A549 (cell line): ENCODE measurements at regions not wholly inside any gene's neighbourhood (a gene's known extent, or its start where the extent isn't known, plus 50 kb on each side); places are given as distances from the start of the nearest gene placed in this dataset.

Source experiments
- BCL3 ChIP-seq: fragments of >200 bp; sonication (Bioruptor Twin); formaldehyde crosslinking; IDR thresholded peaks from 3 replicates; pipeline ENCODE4 v1.6.1; 2016
- CTCF ChIP-seq: fragments of >200 bp; sonication (Bioruptor Twin); formaldehyde crosslinking; IDR thresholded peaks from 3 replicates; pipeline ENCODE4 v1.5.1; 2016
- EHMT2 ChIP-seq: fragments of 200-600 bp; sonication (generic); IDR thresholded peaks from 2 replicates; pipeline ENCODE4 v1.6.1; 2016; ENCODE audit warnings: antibody characterized with exemption, low read depth, mild to moderate bottlenecking, moderate library complexity
- GATA3 ChIP-seq: IDR thresholded peaks from 2 replicates; pipeline ENCODE4 v1.6.1; 2012; ENCODE audit warnings: borderline replicate concordance
- KDM1A ChIP-seq: fragments of 200-600 bp; sonication (generic); IDR thresholded peaks from 2 replicates; pipeline ENCODE4 v1.6.1; 2016; ENCODE audit warnings: low read depth, mild to moderate bottlenecking
- MAX ChIP-seq: IDR thresholded peaks from 2 replicates; pipeline ENCODE4 v1.6.1; 2012
- MYC ChIP-seq: IDR thresholded peaks from 2 replicates; pipeline ENCODE4 v1.6.1; 2012; ENCODE audit warnings: mild to moderate bottlenecking, inconsistent platforms, low read length, improper control_type of control experiment, borderline replicate concordance
- NFE2L2 ChIP-seq: fragments of 150-350 bp; conservative IDR thresholded peaks from 2 replicates; pipeline ENCODE4 v1.6.1; 2014; ENCODE audit warnings: low read length
- PBX3 ChIP-seq: IDR thresholded peaks from 2 replicates; pipeline ENCODE4 v1.6.1; 2012
- POLR2A ChIP-seq: IDR thresholded peaks from 2 replicates; pipeline ENCODE4 v1.6.1; 2012; ENCODE audit warnings: mild to moderate bottlenecking, low read length
- POLR2AphosphoS2 ChIP-seq: conservative IDR thresholded peaks from 2 replicates; pipeline ENCODE4 v1.6.1; 2012; ENCODE audit warnings: low read length, improper control_type of control experiment, inconsistent platforms
- RNF2 ChIP-seq: fragments of 200-600 bp; sonication (generic); IDR thresholded peaks from 2 replicates; pipeline ENCODE4 v1.6.1; 2016; ENCODE audit warnings: low read depth, mild to moderate bottlenecking, antibody characterized with exemption, moderate library complexity, borderline replicate concordance
- SMC3 ChIP-seq: fragments of >200 bp; sonication (Bioruptor Twin); formaldehyde crosslinking; IDR thresholded peaks from 3 replicates; pipeline ENCODE4 v1.6.1; 2018; ENCODE audit warnings: inconsistent platforms
- ZFP36 ChIP-seq: fragments of 450-650 bp; IDR thresholded peaks from 2 replicates; pipeline ENCODE4 v1.6.1; 2014; ENCODE audit warnings: borderline replicate concordance; ENCODE audit not compliant: partially characterized antibody

GRCh38 chr10:88158526-88159122, 295.2 kb downstream of the PTEN start:
- no peak for TF ChIP-seq ZFP36
- no peak for TF ChIP-seq SMC3
- no peak for TF ChIP-seq BCL3
- TF ChIP-seq CTCF = no peak
- TF ChIP-seq MAX = no peak
- no peak for TF ChIP-seq NFE2L2
- no peak for TF ChIP-seq EHMT2
- TF ChIP-seq PBX3 = no peak
- no peak for TF ChIP-seq POLR2AphosphoS2
- TF ChIP-seq POLR2A = no peak
- no peak for TF ChIP-seq RNF2
- no peak for TF ChIP-seq MYC
- TF ChIP-seq KDM1A = no peak
- no peak for TF ChIP-seq GATA3
